Choroid plexus epithelial cell (primary cell): ENCODE measurements at regions not wholly inside any gene's neighbourhood (a gene's known extent, or its start where the extent isn't known, plus 50 kb on each side); places are given as distances from the start of the nearest gene placed in this dataset.

Source experiments
- DNase-seq: peaks from one replicate; pipeline ENCODE4 v3.0.0-alpha.2; 2010; ENCODE audit warnings: low read depth
- H3K4me3 ChIP-seq: 2 replicates; pipeline ENCODE4 v1.5.1; 2011; ENCODE audit warnings: low read depth, mild to moderate bottlenecking, control low read depth, low read length, moderate library complexity
- CTCF ChIP-seq: conservative IDR thresholded peaks from 2 replicates; pipeline ENCODE4 v1.5.1; 2011; ENCODE audit warnings: low read depth, mild to moderate bottlenecking, control low read depth, inconsistent platforms, low read length, moderate library complexity

- no peak overlapping the region for H3K4me3 ChIP-seq
- no peak for TF ChIP-seq CTCF
- DNase-seq: no peak
These were observed 335.1 kb upstream of the POM121L12 start for GRCh38 chr7:52700349-52700748.

- TF ChIP-seq CTCF: no peak
- DNase-seq: no peak
- H3K4me3 ChIP-seq: no peak overlapping the region
These were observed 339.3 kb upstream of the POM121L12 start for GRCh38 chr7:52695973-52696595.

GRCh38 chr7:52691257-52691656 lies 344.2 kb upstream of the POM121L12 start:
- TF ChIP-seq CTCF: no peak
- no peak for DNase-seq
- H3K4me3 ChIP-seq: no peak overlapping the region

GRCh38 chr7:52689912-52690311 lies 345.5 kb upstream of the POM121L12 start:
- no peak for DNase-seq
- no peak for TF ChIP-seq CTCF
- H3K4me3 ChIP-seq: no peak overlapping the region

GRCh38 chr7:52685333-52685732 lies 350.1 kb upstream of the POM121L12 start:
- no peak overlapping the region for H3K4me3 ChIP-seq
- peak; percentile 2 for DNase-seq
- no peak for TF ChIP-seq CTCF

- no peak for DNase-seq
- TF ChIP-seq CTCF: no peak
- H3K4me3 ChIP-seq: no peak overlapping the region
These were observed 351.0 kb upstream of the POM121L12 start for GRCh38 chr7:52684388-52684787.

GRCh38 chr7:52682993-52683392 lies 352.4 kb upstream of the POM121L12 start:
- no peak for DNase-seq
- no peak overlapping the region for H3K4me3 ChIP-seq
- no peak for TF ChIP-seq CTCF
